Thyroid gland (tissue), 4 donors: ENCODE measurements at regions not wholly inside any gene's neighbourhood (a gene's known extent, or its start where the extent isn't known, plus 50 kb on each side); places are given as distances from the start of the nearest gene placed in this dataset.

ENCODE experiments used
- DNase-seq, 2 donors: peaks; one replicate each; pipeline ENCODE4 v3.0.0-alpha.2; 2019
- H3K27ac ChIP-seq, 3 donors: fragments of 200-600 bp; sonication (generic); 1 replicate in 2 of 3; 2 replicates in 1 of 3; pipeline ENCODE4 v1.5.1; 2016 to 2019; ENCODE audit warnings: mild to moderate bottlenecking in 1 of 3, moderate library complexity in 1 of 3
- H3K27me3 ChIP-seq: fragments of 200-600 bp; sonication (generic); one replicate; pipeline ENCODE4 v1.5.1; 2019
- H3K36me3 ChIP-seq, 2 donors: fragments of 200-600 bp; sonication (generic); one replicate each; pipeline ENCODE4 v1.5.1; 2016 to 2019
- H3K4me1 ChIP-seq, 2 donors: fragments of 200-600 bp; sonication (generic); one replicate each; pipeline ENCODE4 v1.5.1; 2017 to 2019
- H3K4me3 ChIP-seq, 3 donors: fragments of 200-600 bp; sonication (generic); replicated peaks in 1 of 3; 1 replicate in 2 of 3; 2 replicates in 1 of 3; pipeline ENCODE4 v1.5.1; 2016; ENCODE audit warnings: mild to moderate bottlenecking in 1 of 3
- H3K9me3 ChIP-seq: fragments of 200-600 bp; sonication (generic); one replicate; pipeline ENCODE4 v1.5.1; 2017
- CTCF ChIP-seq, 6 experiments: fragments of 200-600 bp in 3 of 6; fragments of 450-650 bp in 3 of 6; sonication (generic) in 3 of 6; IDR thresholded peaks; one replicate each; pipeline ENCODE4 v1.5.1; 2016 to 2019; ENCODE audit warnings: antibody characterized with exemption in 6 of 6, mild to moderate bottlenecking in 2 of 6, inconsistent platforms in 1 of 6, moderate library complexity in 1 of 6
- POLR2A ChIP-seq, 2 donors: fragments of 450-650 bp; IDR thresholded peaks; one replicate each; pipeline ENCODE4 v1.6.1; 2017; ENCODE audit warnings: antibody characterized with exemption in 2 of 2, mild to moderate bottlenecking in 2 of 2, moderate library complexity in 1 of 2
- WGBS, 2 donors: methylation state at CpG; one replicate each; pipeline ENCODE4 v1.1.5; 2017; 5-methylcytosine and 5-hydroxymethylcytosine counted together
- intact Hi-C: fragments of 100-400 bp; cut with DNase I; formaldehyde crosslinking; loops from one replicate; pipeline ENCODE4 v1.15.1; 2023

GRCh38 chr4:18798123-18798522, 776.6 kb upstream of the LCORL start:
- Histone ChIP-seq H3K9me3 (no peaks in the 10 kb centered on the region), H3K27ac (no peak overlapping the region), H3K36me3 (no peaks in the 10 kb centered on the region), H3K27me3 (no peaks in the 10 kb centered on the region), H3K4me1 (no peaks in the 10 kb centered on the region), H3K4me3 (no peak overlapping the region)
- intact Hi-C loops, result no loop called here
- TF ChIP-seq POLR2A (IDR thresholded peaks at IDR 0.05) (no peak), CTCF (IDR thresholded peaks at IDR 0.05) (no peak)
- DNase-seq, result no peak
- WGBS, 2 donors, result 78 to 89% methylated on average over 2 of the region's 2 CpGs

- no peak for TF ChIP-seq POLR2A (IDR thresholded peaks at IDR 0.05)
- TF ChIP-seq CTCF (IDR thresholded peaks at IDR 0.05), result no peak
- Histone ChIP-seq H3K4me1 (no peaks in the 10 kb centered on the region), H3K36me3 (no peaks in the 10 kb centered on the region), H3K27me3 (no peaks in the 10 kb centered on the region), H3K27ac (no peak overlapping the region), H3K9me3 (no peaks in the 10 kb centered on the region), H3K4me3 (no peak overlapping the region)
- DNase-seq, result no peak
- WGBS, 2 donors, result 43 to 69% methylated on average over 1 of the region's 1 CpG
- intact Hi-C loops, result no loop called here
Measured at GRCh38 chr4:18795794-18796193, 774.2 kb upstream of the LCORL start.

GRCh38 chr4:18777190-18777930, 755.8 kb upstream of the LCORL start:
- H3K27ac ChIP-seq, result no peak overlapping the region
- no peaks in the 10 kb centered on the region for H3K36me3 ChIP-seq
- H3K27me3 ChIP-seq, result no peaks in the 10 kb centered on the region
- WGBS, 2 donors, result 65 to 67% methylated on average over 4 of the region's 4 CpGs
- TF ChIP-seq POLR2A (IDR thresholded peaks at IDR 0.05) (no peak), CTCF (IDR thresholded peaks at IDR 0.05) (no peak)
- intact Hi-C loops, result no loop called here
- no peak for DNase-seq
- H3K4me1 ChIP-seq, result no peaks in the 10 kb centered on the region
- H3K4me3 ChIP-seq, result no peak overlapping the region
- no peaks in the 10 kb centered on the region for H3K9me3 ChIP-seq

- no peak for TF ChIP-seq POLR2A (IDR thresholded peaks at IDR 0.05)
- no peak for TF ChIP-seq CTCF (IDR thresholded peaks at IDR 0.05)
- 83 to 92% methylated on average over 2 of the region's 2 CpGs for WGBS, 2 donors
- intact Hi-C loops, result no loop called here
Measured at GRCh38 chr4:18767921-18768320, 746.4 kb upstream of the LCORL start.

GRCh38 chr4:18756671-18757070, 735.1 kb upstream of the LCORL start:
- TF ChIP-seq POLR2A (IDR thresholded peaks at IDR 0.05) (no peak), CTCF (IDR thresholded peaks at IDR 0.05) (no peak)
- no peak for DNase-seq
- Histone ChIP-seq H3K27me3 (no peaks in the 10 kb centered on the region), H3K36me3 (no peaks in the 10 kb centered on the region), H3K4me1 (no peaks in the 10 kb centered on the region), H3K4me3 (no peak overlapping the region), H3K27ac (no peak overlapping the region), H3K9me3 (no peaks in the 10 kb centered on the region)
- intact Hi-C loops, result no loop called here

More at GRCh38 chr4:18767921-18768320, 746.4 kb upstream of the LCORL start:
- Histone ChIP-seq H3K27ac (no peak overlapping the region), H3K4me3 (no peak overlapping the region), H3K4me1 (no peaks in the 10 kb centered on the region), H3K27me3 (no peaks in the 10 kb centered on the region), H3K36me3 (no peaks in the 10 kb centered on the region), H3K9me3 (no peaks in the 10 kb centered on the region)
- no peak for DNase-seq
